Loucy (cell line): ENCODE measurements at regions not wholly inside any gene's neighbourhood (a gene's known extent, or its start where the extent isn't known, plus 50 kb on each side); places are given as distances from the start of the nearest gene placed in this dataset.

Experiments
- EZH2phosphoT487 ChIP-seq: fragments of 200-600 bp; IDR thresholded peaks from 2 replicates; pipeline ENCODE4 v1.6.1; 2018; ENCODE audit warnings: antibody characterized with exemption, mild to moderate bottlenecking, moderate library complexity, borderline replicate concordance
- TF ChIP-seq, protein P1 (sequence below): fragments of 200-600 bp; sonication (generic); conservative IDR thresholded peaks from 2 replicates; pipeline ENCODE4 v1.5.1; 2014; ENCODE audit warnings: mild to moderate bottlenecking, antibody characterized with exemption, low read length

DNA sequence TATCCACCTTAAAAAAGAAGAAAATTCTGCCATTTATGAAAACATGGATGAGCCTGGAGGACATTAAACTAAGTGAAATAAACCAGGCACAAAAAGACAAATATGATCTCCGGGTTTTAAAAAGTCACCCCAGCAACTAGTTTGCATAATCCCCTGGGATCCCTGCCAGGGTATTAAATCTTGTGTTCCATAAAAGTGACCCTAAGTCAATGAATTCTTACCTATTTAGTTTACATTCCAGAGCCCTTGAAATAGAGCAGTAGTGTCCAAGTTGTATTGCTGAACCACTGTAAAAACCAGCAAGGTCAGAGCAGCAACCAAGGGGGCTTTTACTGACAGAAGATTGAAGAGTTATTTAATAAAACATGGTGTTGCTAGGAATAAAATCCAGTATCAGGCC is 716.8 kb upstream of the BCHE start:
- TF ChIP-seq, protein P1, sequence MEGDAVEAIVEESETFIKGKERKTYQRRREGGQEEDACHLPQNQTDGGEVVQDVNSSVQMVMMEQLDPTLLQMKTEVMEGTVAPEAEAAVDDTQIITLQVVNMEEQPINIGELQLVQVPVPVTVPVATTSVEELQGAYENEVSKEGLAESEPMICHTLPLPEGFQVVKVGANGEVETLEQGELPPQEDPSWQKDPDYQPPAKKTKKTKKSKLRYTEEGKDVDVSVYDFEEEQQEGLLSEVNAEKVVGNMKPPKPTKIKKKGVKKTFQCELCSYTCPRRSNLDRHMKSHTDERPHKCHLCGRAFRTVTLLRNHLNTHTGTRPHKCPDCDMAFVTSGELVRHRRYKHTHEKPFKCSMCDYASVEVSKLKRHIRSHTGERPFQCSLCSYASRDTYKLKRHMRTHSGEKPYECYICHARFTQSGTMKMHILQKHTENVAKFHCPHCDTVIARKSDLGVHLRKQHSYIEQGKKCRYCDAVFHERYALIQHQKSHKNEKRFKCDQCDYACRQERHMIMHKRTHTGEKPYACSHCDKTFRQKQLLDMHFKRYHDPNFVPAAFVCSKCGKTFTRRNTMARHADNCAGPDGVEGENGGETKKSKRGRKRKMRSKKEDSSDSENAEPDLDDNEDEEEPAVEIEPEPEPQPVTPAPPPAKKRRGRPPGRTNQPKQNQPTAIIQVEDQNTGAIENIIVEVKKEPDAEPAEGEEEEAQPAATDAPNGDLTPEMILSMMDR = no peak
- TF ChIP-seq EZH2phosphoT487 = no peak
